Liver (tissue), 8 donors: ENCODE measurements at regions not wholly inside any gene's neighbourhood (a gene's known extent, or its start where the extent isn't known, plus 50 kb on each side); places are given as distances from the start of the nearest gene placed in this dataset.

Experiments
- DNase-seq: peaks from one replicate; pipeline ENCODE4 v3.0.0-alpha.2; 2017; ENCODE audit warnings: low spot score
- H3K27ac ChIP-seq, 2 donors: one replicate each; pipeline ENCODE4 v1.7.0; 2013; ENCODE audit warnings: inconsistent platforms in 2 of 2, low read length in 2 of 2, control low read depth in 1 of 2, low read depth in 1 of 2, mild to moderate bottlenecking in 1 of 2
- H3K27me3 ChIP-seq, 4 donors: one replicate each; pipeline versions ENCODE4 v1.6.1 to v1.7.0; 2013; ENCODE audit warnings: low read length in 3 of 4, inconsistent platforms in 1 of 4, mild to moderate bottlenecking in 1 of 4, moderate library complexity in 1 of 4; ENCODE audit not compliant: control insufficient read depth in 4 of 4, insufficient read depth in 4 of 4
- H3K36me3 ChIP-seq, 4 donors: one replicate each; pipeline versions ENCODE4 v1.6.1 to v1.7.0; 2013; ENCODE audit warnings: low read length in 3 of 4, mild to moderate bottlenecking in 3 of 4, low read depth in 1 of 4, moderate library complexity in 1 of 4; ENCODE audit not compliant: control insufficient read depth in 4 of 4, insufficient read depth in 3 of 4
- H3K4me1 ChIP-seq, 4 donors: one replicate each; pipeline versions ENCODE4 v1.6.1 to v1.7.0; 2013; ENCODE audit warnings: low read length in 3 of 4, mild to moderate bottlenecking in 3 of 4, moderate library complexity in 1 of 4; ENCODE audit not compliant: control insufficient read depth in 4 of 4, insufficient read depth in 4 of 4
- H3K4me3 ChIP-seq, 3 donors: one replicate each; pipeline versions ENCODE4 v1.6.1 to v1.7.0; 2013; ENCODE audit warnings: low read length in 3 of 3, control low read depth in 1 of 3, low read depth in 1 of 3, mild to moderate bottlenecking in 1 of 3
- H3K9ac ChIP-seq, 2 donors: one replicate each; pipeline ENCODE4 v1.7.0; 2013; ENCODE audit warnings: low read length in 2 of 2, mild to moderate bottlenecking in 2 of 2, moderate library complexity in 2 of 2, control low read depth in 1 of 2, low read depth in 1 of 2
- H3K9me3 ChIP-seq, 4 donors: one replicate each; pipeline versions ENCODE4 v1.6.1 to v1.7.0; 2013; ENCODE audit warnings: low read length in 3 of 4; ENCODE audit not compliant: control insufficient read depth in 4 of 4
- EGR1 ChIP-seq, 2 donors: IDR thresholded peaks; 2 replicates each; pipeline ENCODE4 v1.6.1; 2016 to 2018; ENCODE audit warnings: antibody characterized with exemption in 2 of 2, low read depth in 2 of 2
- FOXA1 ChIP-seq: IDR thresholded peaks from 2 replicates; pipeline ENCODE4 v1.6.1; 2016; ENCODE audit warnings: antibody characterized with exemption
- FOXA2 ChIP-seq: IDR thresholded peaks from 2 replicates; pipeline ENCODE4 v1.6.1; 2016; ENCODE audit warnings: antibody characterized with exemption
- GABPA ChIP-seq, 2 donors: IDR thresholded peaks in 1 of 2; conservative IDR thresholded peaks in 1 of 2; 2 replicates each; pipeline ENCODE4 v1.6.1; 2016; ENCODE audit warnings: antibody characterized with exemption in 2 of 2, mild to moderate bottlenecking in 1 of 2, moderate library complexity in 1 of 2
- HNF4A ChIP-seq, 2 donors: conservative IDR thresholded peaks; 2 replicates each; pipeline ENCODE4 v1.6.1; 2016; ENCODE audit warnings: antibody characterized with exemption in 2 of 2, mild to moderate bottlenecking in 2 of 2
- HNF4G ChIP-seq: IDR thresholded peaks from 2 replicates; pipeline ENCODE4 v1.6.1; 2016; ENCODE audit warnings: antibody characterized with exemption
- JUND ChIP-seq, 2 donors: IDR thresholded peaks; 2 replicates each; pipeline ENCODE4 v1.6.1; 2016; ENCODE audit warnings: antibody characterized with exemption in 2 of 2
- NR2F2 ChIP-seq: IDR thresholded peaks from 2 replicates; pipeline ENCODE4 v1.6.1; 2016; ENCODE audit warnings: antibody characterized with exemption
- RAD21 ChIP-seq, 2 donors: IDR thresholded peaks; 2 replicates each; pipeline ENCODE4 v1.6.1; 2016; ENCODE audit warnings: antibody characterized with exemption in 2 of 2, mild to moderate bottlenecking in 2 of 2
- RXRA ChIP-seq, 2 donors: IDR thresholded peaks; 2 replicates each; pipeline ENCODE4 v1.6.1; 2017 to 2018; ENCODE audit warnings: antibody characterized with exemption in 2 of 2, mild to moderate bottlenecking in 1 of 2
- SP1 ChIP-seq: IDR thresholded peaks from 2 replicates; pipeline ENCODE4 v1.6.1; 2018; ENCODE audit warnings: antibody characterized with exemption, mild to moderate bottlenecking
- TAF1 ChIP-seq: conservative IDR thresholded peaks from 2 replicates; pipeline ENCODE4 v1.6.1; 2016; ENCODE audit warnings: antibody characterized with exemption, mild to moderate bottlenecking
- YY1 ChIP-seq: IDR thresholded peaks from 2 replicates; pipeline ENCODE4 v1.6.1; 2016; ENCODE audit warnings: antibody characterized with exemption, mild to moderate bottlenecking
- WGBS: extraction: QIAGEN DNeasy Blood & Tissue Kit; methylation state at CpG from one replicate; pipeline ENCODE4 v1.1.7; 2013; 5-methylcytosine and 5-hydroxymethylcytosine counted together
- TF ChIP-seq, protein P1 (sequence below): fragments of 150-350 bp; IDR thresholded peaks from 2 replicates; pipeline ENCODE4 v1.5.1; 2017; ENCODE audit warnings: improper control_type of control experiment, low read depth, low read length; ENCODE audit not compliant: missing input control
- TF ChIP-seq, protein P2 (sequence below): IDR thresholded peaks from 2 replicates; pipeline ENCODE4 v1.6.1; 2016; ENCODE audit warnings: antibody characterized with exemption
- TF ChIP-seq, protein P3 (sequence below): IDR thresholded peaks from 2 replicates; pipeline ENCODE4 v1.6.1; 2016; ENCODE audit warnings: antibody characterized with exemption
- TF ChIP-seq, protein P4 (sequence below): IDR thresholded peaks from 2 replicates; pipeline ENCODE4 v1.6.1; 2016; ENCODE audit warnings: antibody characterized with exemption, mild to moderate bottlenecking
- TF ChIP-seq, protein P5 (sequence below): IDR thresholded peaks from 2 replicates; pipeline ENCODE4 v1.6.1; 2016; ENCODE audit warnings: antibody characterized with exemption
- donor health status: healthy.
- donor health status: healthy.
- donor health status: healthy.
- donor health status: healthy.
- donor health status: healthy.

DNA sequence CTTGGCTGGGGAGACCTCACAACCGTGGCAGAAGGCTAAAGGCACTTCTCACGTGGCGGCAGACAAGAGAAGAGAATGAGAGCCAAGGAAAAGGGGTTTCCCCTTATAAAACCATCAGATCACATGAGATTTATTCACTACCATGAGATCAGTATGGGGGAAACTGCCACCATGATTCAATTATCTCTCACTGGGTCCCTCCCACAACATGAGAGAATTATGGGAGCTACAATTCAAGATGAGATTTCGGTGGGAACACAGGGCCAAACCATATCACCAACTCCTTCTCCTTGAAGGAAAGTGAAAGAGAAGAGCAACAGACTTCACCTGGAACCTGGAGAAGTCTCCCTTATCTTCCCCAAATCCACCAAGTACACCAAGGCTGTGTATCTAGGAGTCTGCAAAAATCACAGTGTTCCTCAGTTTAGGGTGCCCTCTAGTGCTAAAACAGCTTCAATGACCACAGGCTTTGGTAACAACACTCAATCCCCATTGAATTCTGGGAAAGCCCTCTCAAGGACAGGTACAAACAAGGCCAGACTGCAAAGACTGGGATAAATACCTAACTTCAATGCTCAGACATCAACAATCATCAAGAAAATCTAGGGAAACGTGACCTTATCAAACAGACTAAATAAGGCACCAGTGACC, 148.8 kb upstream of the SRD5A2 start (continued):
- TF ChIP-seq, protein P1, sequence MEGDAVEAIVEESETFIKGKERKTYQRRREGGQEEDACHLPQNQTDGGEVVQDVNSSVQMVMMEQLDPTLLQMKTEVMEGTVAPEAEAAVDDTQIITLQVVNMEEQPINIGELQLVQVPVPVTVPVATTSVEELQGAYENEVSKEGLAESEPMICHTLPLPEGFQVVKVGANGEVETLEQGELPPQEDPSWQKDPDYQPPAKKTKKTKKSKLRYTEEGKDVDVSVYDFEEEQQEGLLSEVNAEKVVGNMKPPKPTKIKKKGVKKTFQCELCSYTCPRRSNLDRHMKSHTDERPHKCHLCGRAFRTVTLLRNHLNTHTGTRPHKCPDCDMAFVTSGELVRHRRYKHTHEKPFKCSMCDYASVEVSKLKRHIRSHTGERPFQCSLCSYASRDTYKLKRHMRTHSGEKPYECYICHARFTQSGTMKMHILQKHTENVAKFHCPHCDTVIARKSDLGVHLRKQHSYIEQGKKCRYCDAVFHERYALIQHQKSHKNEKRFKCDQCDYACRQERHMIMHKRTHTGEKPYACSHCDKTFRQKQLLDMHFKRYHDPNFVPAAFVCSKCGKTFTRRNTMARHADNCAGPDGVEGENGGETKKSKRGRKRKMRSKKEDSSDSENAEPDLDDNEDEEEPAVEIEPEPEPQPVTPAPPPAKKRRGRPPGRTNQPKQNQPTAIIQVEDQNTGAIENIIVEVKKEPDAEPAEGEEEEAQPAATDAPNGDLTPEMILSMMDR = peak; percentile 70

DNA sequence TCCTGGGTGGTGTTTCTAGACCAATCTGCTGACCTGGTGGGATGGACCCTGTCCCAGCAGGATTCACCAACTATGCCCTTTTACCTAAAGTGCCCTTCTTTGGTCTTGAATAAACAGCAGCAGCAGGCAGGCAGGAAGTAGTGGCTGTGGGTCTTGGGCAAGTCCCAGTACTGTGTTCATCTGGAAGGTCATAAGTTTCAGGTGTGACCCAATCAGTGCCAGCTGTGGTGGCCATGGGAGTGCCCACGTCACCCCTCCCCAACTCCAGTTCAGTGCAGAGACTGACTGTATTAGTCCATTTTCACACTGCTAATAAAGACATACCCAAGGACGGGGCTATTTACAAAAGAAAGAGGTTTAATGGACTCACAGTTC, 148.3 kb upstream of the SRD5A2 start:
- Histone ChIP-seq H3K4me3 (peak overlapping the region in 2 of 3 donors; percentile 8 to 42), H3K27me3 (no peaks in the 10 kb centered on the region), H3K27ac (peak overlapping the region; percentile 86 to 90), H3K4me1 (peaks cover 1 to 20% (median 12%) of the 10 kb centered on the region in 4 donors), H3K9me3 (no peaks in the 10 kb centered on the region), H3K9ac (no peak overlapping the region), H3K36me3 (no peaks in the 10 kb centered on the region)
- peak; percentile 89 for TF ChIP-seq FOXA2
- peak; percentile 68 for TF ChIP-seq TAF1
- TF ChIP-seq, protein P2, sequence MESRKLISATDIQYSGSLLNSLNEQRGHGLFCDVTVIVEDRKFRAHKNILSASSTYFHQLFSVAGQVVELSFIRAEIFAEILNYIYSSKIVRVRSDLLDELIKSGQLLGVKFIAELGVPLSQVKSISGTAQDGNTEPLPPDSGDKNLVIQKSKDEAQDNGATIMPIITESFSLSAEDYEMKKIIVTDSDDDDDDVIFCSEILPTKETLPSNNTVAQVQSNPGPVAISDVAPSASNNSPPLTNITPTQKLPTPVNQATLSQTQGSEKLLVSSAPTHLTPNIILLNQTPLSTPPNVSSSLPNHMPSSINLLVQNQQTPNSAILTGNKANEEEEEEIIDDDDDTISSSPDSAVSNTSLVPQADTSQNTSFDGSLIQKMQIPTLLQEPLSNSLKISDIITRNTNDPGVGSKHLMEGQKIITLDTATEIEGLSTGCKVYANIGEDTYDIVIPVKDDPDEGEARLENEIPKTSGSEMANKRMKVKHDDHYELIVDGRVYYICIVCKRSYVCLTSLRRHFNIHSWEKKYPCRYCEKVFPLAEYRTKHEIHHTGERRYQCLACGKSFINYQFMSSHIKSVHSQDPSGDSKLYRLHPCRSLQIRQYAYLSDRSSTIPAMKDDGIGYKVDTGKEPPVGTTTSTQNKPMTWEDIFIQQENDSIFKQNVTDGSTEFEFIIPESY = peak; percentile 84
- peak; percentile 77 for TF ChIP-seq NR2F2
- peak; percentile 87 for TF ChIP-seq HNF4G
- TF ChIP-seq, protein P3, sequence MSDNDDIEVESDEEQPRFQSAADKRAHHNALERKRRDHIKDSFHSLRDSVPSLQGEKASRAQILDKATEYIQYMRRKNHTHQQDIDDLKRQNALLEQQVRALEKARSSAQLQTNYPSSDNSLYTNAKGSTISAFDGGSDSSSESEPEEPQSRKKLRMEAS = peak; percentile 83
- peak; percentile 95 to 96 for TF ChIP-seq HNF4A (conservative IDR thresholded peaks at IDR 0.05)
- TF ChIP-seq, protein P4, sequence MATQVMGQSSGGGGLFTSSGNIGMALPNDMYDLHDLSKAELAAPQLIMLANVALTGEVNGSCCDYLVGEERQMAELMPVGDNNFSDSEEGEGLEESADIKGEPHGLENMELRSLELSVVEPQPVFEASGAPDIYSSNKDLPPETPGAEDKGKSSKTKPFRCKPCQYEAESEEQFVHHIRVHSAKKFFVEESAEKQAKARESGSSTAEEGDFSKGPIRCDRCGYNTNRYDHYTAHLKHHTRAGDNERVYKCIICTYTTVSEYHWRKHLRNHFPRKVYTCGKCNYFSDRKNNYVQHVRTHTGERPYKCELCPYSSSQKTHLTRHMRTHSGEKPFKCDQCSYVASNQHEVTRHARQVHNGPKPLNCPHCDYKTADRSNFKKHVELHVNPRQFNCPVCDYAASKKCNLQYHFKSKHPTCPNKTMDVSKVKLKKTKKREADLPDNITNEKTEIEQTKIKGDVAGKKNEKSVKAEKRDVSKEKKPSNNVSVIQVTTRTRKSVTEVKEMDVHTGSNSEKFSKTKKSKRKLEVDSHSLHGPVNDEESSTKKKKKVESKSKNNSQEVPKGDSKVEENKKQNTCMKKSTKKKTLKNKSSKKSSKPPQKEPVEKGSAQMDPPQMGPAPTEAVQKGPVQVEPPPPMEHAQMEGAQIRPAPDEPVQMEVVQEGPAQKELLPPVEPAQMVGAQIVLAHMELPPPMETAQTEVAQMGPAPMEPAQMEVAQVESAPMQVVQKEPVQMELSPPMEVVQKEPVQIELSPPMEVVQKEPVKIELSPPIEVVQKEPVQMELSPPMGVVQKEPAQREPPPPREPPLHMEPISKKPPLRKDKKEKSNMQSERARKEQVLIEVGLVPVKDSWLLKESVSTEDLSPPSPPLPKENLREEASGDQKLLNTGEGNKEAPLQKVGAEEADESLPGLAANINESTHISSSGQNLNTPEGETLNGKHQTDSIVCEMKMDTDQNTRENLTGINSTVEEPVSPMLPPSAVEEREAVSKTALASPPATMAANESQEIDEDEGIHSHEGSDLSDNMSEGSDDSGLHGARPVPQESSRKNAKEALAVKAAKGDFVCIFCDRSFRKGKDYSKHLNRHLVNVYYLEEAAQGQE = peak; percentile 57
- TF ChIP-seq EGR1 (IDR thresholded peaks at IDR 0.05; ENCODE audit: low read depth in 2 of 2) = peak in 1 of 2 donors; percentile 22
- peak; percentile 99 for TF ChIP-seq RXRA (IDR thresholded peaks at IDR 0.05)
- peak; percentile 22 to 70 for TF ChIP-seq GABPA (IDR thresholded peaks at IDR 0.05 in 1 of 2, conservative IDR thresholded peaks at IDR 0.05 in 1 of 2)
- TF ChIP-seq, protein P1 = no peak
- TF ChIP-seq FOXA1 = peak; percentile 85
- TF ChIP-seq SP1 = peak; percentile 98
- peak; percentile 70 to 80 for TF ChIP-seq JUND (IDR thresholded peaks at IDR 0.05)
- TF ChIP-seq YY1 = peak; percentile 62
- TF ChIP-seq, protein P5, sequence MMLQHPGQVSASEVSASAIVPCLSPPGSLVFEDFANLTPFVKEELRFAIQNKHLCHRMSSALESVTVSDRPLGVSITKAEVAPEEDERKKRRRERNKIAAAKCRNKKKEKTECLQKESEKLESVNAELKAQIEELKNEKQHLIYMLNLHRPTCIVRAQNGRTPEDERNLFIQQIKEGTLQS = peak; percentile 67
- TF ChIP-seq RAD21 (IDR thresholded peaks at IDR 0.05) = peak; percentile 21 to 73
- WGBS = 30% methylated on average over 2 of the region's 2 CpGs
- DNase-seq = no peak
